H1 (cell line): ENCODE measurements at regions not wholly inside any gene's neighbourhood (a gene's known extent, or its start where the extent isn't known, plus 50 kb on each side); places are given as distances from the start of the nearest gene placed in this dataset.

Source experiments
- CTCF ChIA-PET: fragments of 300-600 bp; sonication (Branson Sonifier 250); formaldehyde crosslinking; loops from one replicate; lab custom pipeline; 2021; ENCODE audit not compliant: partially characterized antibody; lab: Charles Lee
- POLR2A ChIA-PET: fragments of 300-600 bp; sonication (Branson Sonifier 250); formaldehyde crosslinking; loops from one replicate; lab custom pipeline; 2021; ENCODE audit warnings: inconsistent platforms; ENCODE audit not compliant: partially characterized antibody; lab: Charles Lee
- DNase-seq, 2 experiments: peaks; one replicate each; pipeline versions ENCODE4 v3.0.0 to v3.0.0-alpha.2; 2010 to 2022; ENCODE audit warnings: low spot score in 2 of 2, low read depth in 1 of 2, mixed read lengths in 1 of 2
- FAIRE-seq: peaks from 2 replicates; lab custom pipeline; 2011; peaks lifted over from hg19 to GRCh38; lab: Jason Lieb, UNC
- H2AFZ ChIP-seq: 2 replicates; pipeline ENCODE4 v1.8.1; 2012; ENCODE audit warnings: low read length, inconsistent platforms
- H2AK5ac ChIP-seq: 2 replicates; pipeline ENCODE4 v1.6.1; 2013; ENCODE audit warnings: low read depth, low read length
- H2BK120ac ChIP-seq: replicated peaks from 2 replicates; pipeline ENCODE3; 2013; ENCODE audit warnings: low read depth, low read length, inconsistent platforms
- H2BK12ac ChIP-seq: 2 replicates; pipeline ENCODE4 v1.6.1; 2013; ENCODE audit warnings: low read depth, low read length
- H2BK15ac ChIP-seq: 2 replicates; pipeline ENCODE4 v1.6.1; 2013; ENCODE audit warnings: low read length
- H2BK20ac ChIP-seq: 2 replicates; pipeline ENCODE4 v1.6.1; 2013; ENCODE audit warnings: low read length
- H2BK5ac ChIP-seq: 2 replicates; pipeline ENCODE4 v1.6.1; 2013; ENCODE audit warnings: low read depth, low read length
- H3K14ac ChIP-seq: 2 replicates; pipeline ENCODE4 v1.6.1; 2013; ENCODE audit warnings: inconsistent platforms; ENCODE audit not compliant: insufficient read length
- H3K18ac ChIP-seq: 2 replicates; pipeline ENCODE4 v1.6.1; 2013; ENCODE audit warnings: low read length; ENCODE audit errors: extremely low read depth
- H3K23ac ChIP-seq: 2 replicates; pipeline ENCODE4 v1.6.1; 2013; ENCODE audit warnings: inconsistent platforms; ENCODE audit not compliant: insufficient read length
- H3K23me2 ChIP-seq: 2 replicates; pipeline ENCODE4 v1.6.1; 2013; ENCODE audit warnings: low read depth, low read length
- H3K27ac ChIP-seq: 2 replicates; pipeline ENCODE4 v1.6.1; 2011; ENCODE audit warnings: low read depth, low read length, inconsistent platforms
- H3K27me3 ChIP-seq, 4 experiments: replicated peaks in 1 of 4; 1 replicate in 1 of 4; 2 replicates in 3 of 4; pipeline versions ENCODE4 v1.6.1 to v1.8.1; 2011 to 2013; ENCODE audit warnings: low read length in 3 of 4, mild to moderate bottlenecking in 3 of 4, inconsistent platforms in 2 of 4, mixed read lengths in 2 of 4, moderate library complexity in 1 of 4; ENCODE audit not compliant: control insufficient read depth in 3 of 4, insufficient read depth in 3 of 4; ENCODE audit errors: extremely low read depth in 1 of 4
- H3K36me3 ChIP-seq, 4 experiments: 2 replicates each; pipeline versions ENCODE4 v1.6.1 to v1.8.1; 2011 to 2013; ENCODE audit warnings: mild to moderate bottlenecking in 4 of 4, low read length in 3 of 4, moderate library complexity in 2 of 4, control low read depth in 1 of 4, inconsistent platforms in 1 of 4; ENCODE audit not compliant: insufficient read depth in 4 of 4, control insufficient read depth in 2 of 4
- H3K4ac ChIP-seq: replicated peaks from 2 replicates; pipeline ENCODE3; 2013; ENCODE audit warnings: low read length, low read depth, mixed read lengths, inconsistent platforms; ENCODE audit not compliant: insufficient read length
- H3K4me1 ChIP-seq, 4 experiments: replicated peaks in 1 of 4; 1 replicate in 1 of 4; 2 replicates in 3 of 4; pipeline versions ENCODE4 v1.6.1 to v1.8.1; 2011 to 2013; ENCODE audit warnings: low read length in 3 of 4, inconsistent platforms in 2 of 4, mixed read lengths in 1 of 4; ENCODE audit not compliant: insufficient read depth in 4 of 4, control insufficient read depth in 3 of 4
- H3K4me2 ChIP-seq, 2 experiments: 2 replicates each; pipeline versions ENCODE4 v1.6.1 to v1.8.1; 2011 to 2013; ENCODE audit warnings: low read depth in 2 of 2, low read length in 2 of 2, control low read depth in 1 of 2, inconsistent platforms in 1 of 2, mild to moderate bottlenecking in 1 of 2; ENCODE audit not compliant: insufficient read depth in 1 of 2
- H3K4me3 ChIP-seq, 4 experiments: fragments of 200-600, 300-600 bp in 1 of 4; sonication (generic), shearing (Covaris generic), sonication (Bioruptor Twin) in 1 of 4; 2 replicates each; pipeline versions ENCODE4 v1.5.1 to v1.8.1; 2011 to 2016; ENCODE audit warnings: low read length in 4 of 4, low read depth in 3 of 4, control low read depth in 2 of 4, inconsistent platforms in 2 of 4, mild to moderate bottlenecking in 2 of 4, mixed read lengths in 1 of 4, moderate library complexity in 1 of 4; ENCODE audit not compliant: insufficient read depth in 2 of 4; ENCODE audit errors: extremely low read depth in 1 of 4
- H3K56ac ChIP-seq: replicated peaks from 2 replicates; pipeline ENCODE3; 2013; ENCODE audit warnings: low read depth, mild to moderate bottlenecking, mixed read lengths, low read length, inconsistent platforms; ENCODE audit not compliant: insufficient read length
- H3K79me1 ChIP-seq: 2 replicates; pipeline ENCODE4 v1.6.1; 2013; ENCODE audit warnings: low read depth, low read length, control low read depth
- H3K79me2 ChIP-seq, 2 experiments: 2 replicates each; pipeline versions ENCODE4 v1.6.1 to v1.8.1; 2012 to 2013; ENCODE audit warnings: low read length in 2 of 2, mild to moderate bottlenecking in 2 of 2, inconsistent platforms in 1 of 2; ENCODE audit not compliant: insufficient read depth in 2 of 2, control insufficient read depth in 1 of 2
- H3K9ac ChIP-seq, 4 experiments: replicated peaks in 1 of 4; 1 replicate in 1 of 4; 2 replicates in 3 of 4; pipeline versions ENCODE4 v1.6.1 to v1.8.1; 2011 to 2013; ENCODE audit warnings: low read depth in 3 of 4, low read length in 3 of 4, control low read depth in 2 of 4, mild to moderate bottlenecking in 2 of 4, moderate library complexity in 2 of 4, inconsistent platforms in 1 of 4; ENCODE audit errors: extremely low read depth in 1 of 4
- H3K9me3 ChIP-seq, 2 experiments: 2 replicates each; pipeline versions ENCODE4 v1.6.1 to v1.8.1; 2012 to 2013; ENCODE audit warnings: mild to moderate bottlenecking in 2 of 2, moderate library complexity in 2 of 2, control low read depth in 1 of 2, inconsistent platforms in 1 of 2, low read depth in 1 of 2, low read length in 1 of 2, mixed read lengths in 1 of 2; ENCODE audit not compliant: insufficient read depth in 2 of 2
- H4K20me1 ChIP-seq, 2 experiments: replicated peaks in 1 of 2; 2 replicates each; pipeline versions ENCODE3 to v1.8.1; 2011 to 2013; ENCODE audit warnings: inconsistent platforms in 2 of 2, low read length in 2 of 2, mild to moderate bottlenecking in 1 of 2; ENCODE audit not compliant: insufficient read depth in 2 of 2, control insufficient read depth in 1 of 2
- H4K5ac ChIP-seq: 2 replicates; pipeline ENCODE4 v1.6.1; 2013; ENCODE audit warnings: low read length, low read depth, mixed read lengths, inconsistent platforms; ENCODE audit not compliant: insufficient read length
- H4K8ac ChIP-seq: 2 replicates; pipeline ENCODE4 v1.8.0; 2013; ENCODE audit warnings: mild to moderate bottlenecking, moderate library complexity, low read length, inconsistent platforms; ENCODE audit not compliant: insufficient read depth; ENCODE audit errors: extremely low read depth
- H4K91ac ChIP-seq: replicated peaks from 2 replicates; pipeline ENCODE3; 2013; ENCODE audit warnings: low read length, mixed read lengths, inconsistent platforms; ENCODE audit not compliant: insufficient read length
- ATF3 ChIP-seq: IDR thresholded peaks from 2 replicates; pipeline ENCODE4 v1.6.1; 2011; ENCODE audit warnings: low read depth, mild to moderate bottlenecking, low read length; ENCODE audit not compliant: insufficient read depth
- BACH1 ChIP-seq: IDR thresholded peaks from 2 replicates; pipeline ENCODE4 v1.6.1; 2012; ENCODE audit warnings: low read length, improper control_type of control experiment
- CBX8 ChIP-seq: fragments of 300-800, 300-1000 bp; sonication (generic); IDR thresholded peaks from 2 replicates; pipeline ENCODE4 v1.7.1; 2016; ENCODE audit warnings: low read depth, low read length, borderline replicate concordance
- HDAC6 ChIP-seq: IDR thresholded peaks from one replicate; pipeline ENCODE4 v1.7.1; 2012; ENCODE audit warnings: low read depth, mild to moderate bottlenecking, inconsistent platforms, low read length, moderate library complexity
- KDM5A ChIP-seq: fragments of 200-600 bp; IDR thresholded peaks from 2 replicates; pipeline ENCODE4 v1.7.1; 2012; ENCODE audit warnings: mild to moderate bottlenecking, low read length, inconsistent platforms, mixed read lengths
- MAFK ChIP-seq: IDR thresholded peaks from 2 replicates; pipeline ENCODE4 v1.6.1; 2012; ENCODE audit warnings: low read depth, mild to moderate bottlenecking, improper control_type of control experiment, low read length
- MAX ChIP-seq: IDR thresholded peaks from 2 replicates; pipeline ENCODE4 v1.6.1; 2012; ENCODE audit warnings: inconsistent platforms
- POU5F1 ChIP-seq: IDR thresholded peaks from 2 replicates; pipeline ENCODE4 v1.6.1; 2011; ENCODE audit warnings: low read depth, mild to moderate bottlenecking, low read length, moderate library complexity
- RNF2 ChIP-seq: fragments of 200-900, 300-1000 bp; sonication (generic); IDR thresholded peaks from 2 replicates; pipeline ENCODE4 v1.7.1; 2016; ENCODE audit warnings: borderline replicate concordance, low read depth, mild to moderate bottlenecking, antibody characterized with exemption, low read length; ENCODE audit not compliant: poor library complexity, severe bottlenecking; ENCODE audit errors: missing control alignments
- SIRT6 ChIP-seq: IDR thresholded peaks from one replicate; pipeline ENCODE4 v1.7.1; 2012; ENCODE audit warnings: low read length, inconsistent platforms
- SIX5 ChIP-seq: IDR thresholded peaks from 2 replicates; pipeline ENCODE4 v1.6.1; 2011; ENCODE audit warnings: mild to moderate bottlenecking, low read depth, low read length
- TAF7 ChIP-seq: optimal IDR thresholded peaks from 2 replicates; pipeline ENCODE3; 2011; ENCODE audit warnings: low read depth, mild to moderate bottlenecking, inconsistent platforms, low read length, moderate library complexity, borderline replicate concordance
- TBP ChIP-seq: IDR thresholded peaks from 2 replicates; pipeline ENCODE4 v1.6.1; 2011; ENCODE audit warnings: low read depth, low read length, improper control_type of control experiment
- TCF12 ChIP-seq: IDR thresholded peaks from 2 replicates; pipeline ENCODE4 v1.6.1; 2011; ENCODE audit warnings: low read depth, mild to moderate bottlenecking, low read length
- WGBS, 2 experiments: shearing (Covaris generic) in 1 of 2; methylation state at CpG; one replicate each; pipeline versions ENCODE4 v1.1.6 to v1.1.7; 2013 to 2015; ENCODE audit warnings: low lambda C conversion rate in 2 of 2, mixed read lengths in 2 of 2, inconsistent platforms in 1 of 2, low coverage in 1 of 2, missing lambda C conversion rate in 1 of 2; ENCODE audit not compliant: insufficient replicate concordance in 2 of 2, insufficient coverage in 1 of 2, insufficient read length in 1 of 2; ENCODE audit errors: extremely low coverage in 1 of 2, missing lambda C conversion rate in 1 of 2; 5-methylcytosine and 5-hydroxymethylcytosine counted together

DNA sequence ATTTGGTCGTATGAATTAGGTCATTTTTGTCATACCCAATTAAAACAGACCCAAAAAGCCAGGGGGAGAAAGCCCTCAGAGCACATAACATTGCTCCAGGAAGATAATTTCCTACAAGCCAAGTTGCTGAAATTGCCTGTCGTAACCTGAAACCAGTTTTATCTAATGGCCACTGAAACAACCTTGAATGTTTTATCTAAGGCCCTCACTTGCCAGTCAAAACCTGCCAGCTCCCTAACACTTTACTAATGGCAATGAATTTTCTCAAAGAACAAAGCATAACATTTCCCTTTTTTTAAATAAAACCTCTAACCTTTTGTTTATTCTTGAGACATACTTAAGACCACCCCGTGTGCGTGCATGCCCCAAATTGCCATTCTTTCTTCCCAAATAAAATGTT is 496.2 kb upstream of the KLHL1 start:
- no peak overlapping the region for H2BK12ac ChIP-seq
- H3K14ac ChIP-seq: no peak overlapping the region
- H2AK5ac ChIP-seq: no peak overlapping the region
- H3K23ac ChIP-seq: no peak overlapping the region
- FAIRE-seq (peak; percentile 58), DNase-seq (no peak)
- no peak overlapping the region for H3K56ac ChIP-seq
- H3K9ac ChIP-seq: no peak overlapping the region
- H3K27me3 ChIP-seq: no peaks in the 10 kb centered on the region
- no peaks in the 10 kb centered on the region for H3K79me2 ChIP-seq
- H4K8ac ChIP-seq: no peak overlapping the region
- H3K27ac ChIP-seq: no peak overlapping the region
- H4K5ac ChIP-seq: no peak overlapping the region
- H3K9me3 ChIP-seq: no peaks in the 10 kb centered on the region
- no peak overlapping the region for H2BK20ac ChIP-seq
- no peak overlapping the region for H2BK120ac ChIP-seq
- 76% methylated on average over 4 of the region's 4 CpGs; no CpG with 5 or more reads in 1 of the 2 experiments for WGBS, 2 experiments
- H4K20me1 ChIP-seq: no peaks in the 10 kb centered on the region
- CTCF ChIA-PET: interaction anchor here (2.4 kb wide), 1 partner anchor 7 kb away, joined by 7 read pairs; no protein-coding TSS in a partner anchor
- no peaks in the 10 kb centered on the region for H3K36me3 ChIP-seq
- H4K91ac ChIP-seq: no peak overlapping the region
- H3K4me2 ChIP-seq: no peak overlapping the region
- H3K79me1 ChIP-seq: no peaks in the 10 kb centered on the region
- POLR2A ChIA-PET: no interaction called here
- H2AFZ ChIP-seq: no peak overlapping the region
- no peak overlapping the region for H3K4me3 ChIP-seq
- H3K18ac ChIP-seq: no peak overlapping the region
- H3K4ac ChIP-seq: no peak overlapping the region
- H3K23me2 ChIP-seq: no peaks in the 10 kb centered on the region
- no peak overlapping the region for H2BK15ac ChIP-seq
- H2BK5ac ChIP-seq: no peak overlapping the region
- H3K4me1 ChIP-seq: no peaks in the 10 kb centered on the region; a peak in 1 of 7 replicates
- no peak for TF ChIP-seq BACH1
- no peak for TF ChIP-seq RNF2
- no peak for TF ChIP-seq TCF12
- TF ChIP-seq ATF3: no peak
- TF ChIP-seq SIRT6: no peak
- no peak for TF ChIP-seq KDM5A
- TF ChIP-seq TBP: no peak
- TF ChIP-seq SIX5: no peak
- no peak for TF ChIP-seq MAX
- no peak for TF ChIP-seq HDAC6
- no peak for TF ChIP-seq POU5F1
- TF ChIP-seq MAFK: no peak
- no peak for TF ChIP-seq TAF7
- TF ChIP-seq CBX8: no peak
